ENCODE measurements at regions not wholly inside any gene's neighbourhood (a gene's known extent, or its start where the extent isn't known, plus 50 kb on each side); places are given as distances from the start of the nearest gene placed in this dataset.

DNA sequence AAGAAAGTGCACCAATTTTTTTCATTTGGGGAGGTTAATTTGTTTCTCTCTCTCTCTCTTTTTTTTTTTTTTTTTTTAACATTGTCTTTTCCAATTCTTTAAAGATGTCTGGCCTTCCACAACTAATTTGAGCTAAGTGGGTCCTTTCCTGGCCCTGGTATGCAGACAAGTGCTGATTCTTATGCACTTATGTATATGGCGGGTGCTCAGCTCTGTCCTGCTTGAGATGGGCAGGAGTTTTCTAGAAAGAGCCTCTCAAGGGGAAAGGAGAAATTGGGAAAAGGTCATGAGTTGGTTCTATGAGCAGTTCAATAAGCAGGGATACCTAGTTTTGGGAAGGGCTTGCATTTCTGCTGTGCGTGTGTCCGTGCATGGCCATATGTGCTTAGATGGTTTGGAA lies 67.8 kb upstream of the NPVF start:
- TF ChIP-seq POLR2A (IDR thresholded peaks at IDR 0.05; ENCODE audit: low read depth, low read length) (no peak), POLR2AphosphoS5 (IDR thresholded peaks at IDR 0.05; ENCODE audit: low read depth, low read length) (no peak), TAF1 (IDR thresholded peaks at IDR 0.05; ENCODE audit: low read depth, low read length) (no peak), SPI1 (IDR thresholded peaks at IDR 0.05; ENCODE audit: low read depth, low read length) (no peak), POU2F2 (IDR thresholded peaks at IDR 0.05; ENCODE audit: low read depth, low read length) (no peak), PAX5 (IDR thresholded peaks at IDR 0.05; ENCODE audit: insufficient read depth, low read length, severe bottlenecking) (no peak)
